Liver (tissue), 8 donors: ENCODE measurements at regions not wholly inside any gene's neighbourhood (a gene's known extent, or its start where the extent isn't known, plus 50 kb on each side); places are given as distances from the start of the nearest gene placed in this dataset.
"Not testable (repeated sequence)": the region's sequence is repeated elsewhere in the genome, so short reads cannot be mapped to it uniquely, and the experiment has no call there.

ENCODE experiments used
- DNase-seq: peaks from one replicate; pipeline ENCODE4 v3.0.0-alpha.2; 2017; ENCODE audit warnings: low spot score
- H3K27ac ChIP-seq, 2 donors: one replicate each; pipeline ENCODE4 v1.7.0; 2013; ENCODE audit warnings: inconsistent platforms in 2 of 2, low read length in 2 of 2, control low read depth in 1 of 2, low read depth in 1 of 2, mild to moderate bottlenecking in 1 of 2
- H3K27me3 ChIP-seq, 4 donors: one replicate each; pipeline versions ENCODE4 v1.6.1 to v1.7.0; 2013; ENCODE audit warnings: low read length in 3 of 4, inconsistent platforms in 1 of 4, mild to moderate bottlenecking in 1 of 4, moderate library complexity in 1 of 4; ENCODE audit not compliant: control insufficient read depth in 4 of 4, insufficient read depth in 4 of 4
- H3K36me3 ChIP-seq, 4 donors: one replicate each; pipeline versions ENCODE4 v1.6.1 to v1.7.0; 2013; ENCODE audit warnings: low read length in 3 of 4, mild to moderate bottlenecking in 3 of 4, low read depth in 1 of 4, moderate library complexity in 1 of 4; ENCODE audit not compliant: control insufficient read depth in 4 of 4, insufficient read depth in 3 of 4
- H3K4me1 ChIP-seq, 4 donors: one replicate each; pipeline versions ENCODE4 v1.6.1 to v1.7.0; 2013; ENCODE audit warnings: low read length in 3 of 4, mild to moderate bottlenecking in 3 of 4, moderate library complexity in 1 of 4; ENCODE audit not compliant: control insufficient read depth in 4 of 4, insufficient read depth in 4 of 4
- H3K4me3 ChIP-seq, 3 donors: one replicate each; pipeline versions ENCODE4 v1.6.1 to v1.7.0; 2013; ENCODE audit warnings: low read length in 3 of 3, control low read depth in 1 of 3, low read depth in 1 of 3, mild to moderate bottlenecking in 1 of 3
- H3K9ac ChIP-seq, 2 donors: one replicate each; pipeline ENCODE4 v1.7.0; 2013; ENCODE audit warnings: low read length in 2 of 2, mild to moderate bottlenecking in 2 of 2, moderate library complexity in 2 of 2, control low read depth in 1 of 2, low read depth in 1 of 2
- H3K9me3 ChIP-seq, 4 donors: one replicate each; pipeline versions ENCODE4 v1.6.1 to v1.7.0; 2013; ENCODE audit warnings: low read length in 3 of 4; ENCODE audit not compliant: control insufficient read depth in 4 of 4
- ATF3 ChIP-seq: IDR thresholded peaks from 2 replicates; pipeline ENCODE4 v1.6.1; 2016; ENCODE audit warnings: antibody characterized with exemption
- CTCF ChIP-seq: fragments of 150-350 bp; IDR thresholded peaks from 2 replicates; pipeline ENCODE4 v1.5.1; 2017; ENCODE audit warnings: improper control_type of control experiment, low read depth, low read length; ENCODE audit not compliant: missing input control
- EGR1 ChIP-seq, 2 donors: IDR thresholded peaks; 2 replicates each; pipeline ENCODE4 v1.6.1; 2016 to 2018; ENCODE audit warnings: antibody characterized with exemption in 2 of 2, low read depth in 2 of 2
- FOXA1 ChIP-seq: IDR thresholded peaks from 2 replicates; pipeline ENCODE4 v1.6.1; 2016; ENCODE audit warnings: antibody characterized with exemption
- FOXA2 ChIP-seq: IDR thresholded peaks from 2 replicates; pipeline ENCODE4 v1.6.1; 2016; ENCODE audit warnings: antibody characterized with exemption
- GABPA ChIP-seq, 2 donors: IDR thresholded peaks in 1 of 2; conservative IDR thresholded peaks in 1 of 2; 2 replicates each; pipeline ENCODE4 v1.6.1; 2016; ENCODE audit warnings: antibody characterized with exemption in 2 of 2, mild to moderate bottlenecking in 1 of 2, moderate library complexity in 1 of 2
- HNF4A ChIP-seq, 2 donors: conservative IDR thresholded peaks; 2 replicates each; pipeline ENCODE4 v1.6.1; 2016; ENCODE audit warnings: antibody characterized with exemption in 2 of 2, mild to moderate bottlenecking in 2 of 2
- HNF4G ChIP-seq: IDR thresholded peaks from 2 replicates; pipeline ENCODE4 v1.6.1; 2016; ENCODE audit warnings: antibody characterized with exemption
- JUND ChIP-seq, 2 donors: IDR thresholded peaks; 2 replicates each; pipeline ENCODE4 v1.6.1; 2016; ENCODE audit warnings: antibody characterized with exemption in 2 of 2
- MAX ChIP-seq: IDR thresholded peaks from 2 replicates; pipeline ENCODE4 v1.6.1; 2016; ENCODE audit warnings: antibody characterized with exemption
- NR2F2 ChIP-seq: IDR thresholded peaks from 2 replicates; pipeline ENCODE4 v1.6.1; 2016; ENCODE audit warnings: antibody characterized with exemption
- RAD21 ChIP-seq, 2 donors: IDR thresholded peaks; 2 replicates each; pipeline ENCODE4 v1.6.1; 2016; ENCODE audit warnings: antibody characterized with exemption in 2 of 2, mild to moderate bottlenecking in 2 of 2
- RXRA ChIP-seq, 2 donors: IDR thresholded peaks; 2 replicates each; pipeline ENCODE4 v1.6.1; 2017 to 2018; ENCODE audit warnings: antibody characterized with exemption in 2 of 2, mild to moderate bottlenecking in 1 of 2
- SP1 ChIP-seq: IDR thresholded peaks from 2 replicates; pipeline ENCODE4 v1.6.1; 2018; ENCODE audit warnings: antibody characterized with exemption, mild to moderate bottlenecking
- TAF1 ChIP-seq: conservative IDR thresholded peaks from 2 replicates; pipeline ENCODE4 v1.6.1; 2016; ENCODE audit warnings: antibody characterized with exemption, mild to moderate bottlenecking
- YY1 ChIP-seq: IDR thresholded peaks from 2 replicates; pipeline ENCODE4 v1.6.1; 2016; ENCODE audit warnings: antibody characterized with exemption, mild to moderate bottlenecking
- ZBTB33 ChIP-seq: IDR thresholded peaks from 2 replicates; pipeline ENCODE4 v1.6.1; 2016; ENCODE audit warnings: antibody characterized with exemption
- WGBS: extraction: QIAGEN DNeasy Blood & Tissue Kit; methylation state at CpG from one replicate; pipeline ENCODE4 v1.1.7; 2013; 5-methylcytosine and 5-hydroxymethylcytosine counted together
- donor health status: healthy.
- donor health status: healthy.
- donor health status: healthy.
- donor health status: healthy.
- donor health status: healthy.

- Histone ChIP-seq H3K27ac (no peak overlapping the region), H3K9me3 (no peaks in the 10 kb centered on the region), H3K4me1 (no peaks in the 10 kb centered on the region), H3K9ac (no peak overlapping the region), H3K36me3 (no peaks in the 10 kb centered on the region), H3K27me3 (no peaks in the 10 kb centered on the region), H3K4me3 (no peak overlapping the region)
- no peak for DNase-seq
- TF ChIP-seq CTCF (no peak), YY1 (no peak), ATF3 (no peak), FOXA2 (no peak), JUND (IDR thresholded peaks at IDR 0.05) (no peak), HNF4A (conservative IDR thresholded peaks at IDR 0.05) (no peak), MAX (no peak), GABPA (IDR thresholded peaks at IDR 0.05 in 1 of 2, conservative IDR thresholded peaks at IDR 0.05 in 1 of 2) (no peak), FOXA1 (no peak), ZBTB33 (no peak), RXRA (IDR thresholded peaks at IDR 0.05) (no peak), HNF4G (no peak), EGR1 (IDR thresholded peaks at IDR 0.05; ENCODE audit: low read depth in 2 of 2) (no peak), RAD21 (IDR thresholded peaks at IDR 0.05) (no peak), NR2F2 (no peak), TAF1 (no peak), SP1 (no peak)
- WGBS, result 60% methylated on average over 4 of the region's 4 CpGs
These were observed 322.4 kb upstream of the CCNG1 start for GRCh38 chr5:163115011-163115410.

GRCh38 chr5:163116618-163117017 lies 320.8 kb upstream of the CCNG1 start:
- not testable (repeated sequence) for H3K4me1 ChIP-seq, H3K9ac ChIP-seq, H3K9me3 ChIP-seq, DNase-seq, H3K4me3 ChIP-seq, H3K27me3 ChIP-seq, H3K27ac ChIP-seq, H3K36me3 ChIP-seq
- WGBS, result 95% methylated on average over 2 of the region's 2 CpGs

GRCh38 chr5:163134061-163134460 lies 303.3 kb upstream of the CCNG1 start:
- no peaks in the 10 kb centered on the region for H3K27me3 ChIP-seq
- H3K27ac ChIP-seq, result no peak overlapping the region
- H3K4me1 ChIP-seq, result no peaks in the 10 kb centered on the region
- no peak overlapping the region for H3K9ac ChIP-seq
- no peak for DNase-seq
- H3K36me3 ChIP-seq, result no peaks in the 10 kb centered on the region
- H3K9me3 ChIP-seq, result no peaks in the 10 kb centered on the region
- no peak overlapping the region for H3K4me3 ChIP-seq
- TF ChIP-seq FOXA2, result no peak
- TF ChIP-seq RXRA (IDR thresholded peaks at IDR 0.05), result no peak
- no peak for TF ChIP-seq JUND (IDR thresholded peaks at IDR 0.05)
- no peak for TF ChIP-seq NR2F2
- TF ChIP-seq HNF4G, result no peak
- no peak for TF ChIP-seq CTCF
- TF ChIP-seq HNF4A (conservative IDR thresholded peaks at IDR 0.05), result no peak
